ENCODE measurements at regions not wholly inside any gene's neighbourhood (a gene's known extent, or its start where the extent isn't known, plus 50 kb on each side); places are given as distances from the start of the nearest gene placed in this dataset.

GRCh38 chr5:92741906-92742305 lies 839.1 kb downstream of the NR2F1-AS1 start:
- Histone ChIP-seq H3K36me3 (ENCODE audit: insufficient read depth in 1 of 2, low read depth in 1 of 2) (no peaks in the 10 kb centered on the region), H3K4me3 (no peak overlapping the region), H3K27ac (no peak overlapping the region), H3K9me3 (no peaks in the 10 kb centered on the region), H3K4me1 (no peaks in the 10 kb centered on the region), H3K27me3 (ENCODE audit: insufficient read depth in 3 of 3, low read length in 2 of 3) (no peaks in the 10 kb centered on the region)
- no peak for DNase-seq
- TF ChIP-seq CTCF (IDR thresholded peaks at IDR 0.05): no peak
- WGBS, 3 donors: 72 to 79% (median 77%) methylated on average over 2 of the region's 2 CpGs
- no peak for ATAC-seq
- intact Hi-C loops (cut with DNase I): no loop called here

GRCh38 chr5:92734211-92734940 lies 846.6 kb downstream of the NR2F1-AS1 start:
- Histone ChIP-seq H3K27ac (no peak overlapping the region), H3K4me1 (no peaks in the 10 kb centered on the region), H3K36me3 (ENCODE audit: insufficient read depth in 1 of 2, low read depth in 1 of 2) (no peaks in the 10 kb centered on the region), H3K9me3 (no peaks in the 10 kb centered on the region), H3K27me3 (ENCODE audit: insufficient read depth in 3 of 3, low read length in 2 of 3) (no peaks in the 10 kb centered on the region), H3K4me3 (no peak overlapping the region)
- intact Hi-C loops (cut with DNase I): no loop called here
- WGBS, 3 donors: 84 to 92% (median 87%) methylated on average over 2 of the region's 2 CpGs
- DNase-seq (no peak), ATAC-seq (no peak)
- TF ChIP-seq CTCF (IDR thresholded peaks at IDR 0.05): no peak

- intact Hi-C loops (cut with DNase I): no loop called here
- no peaks in the 10 kb centered on the region for H3K9me3 ChIP-seq
- WGBS, 3 donors: 64 to 79% (median 79%) methylated on average over 1 of the region's 1 CpG
These were observed 850.5 kb downstream of the NR2F1-AS1 start for GRCh38 chr5:92730486-92730885.

GRCh38 chr5:92729088-92729487 lies 851.9 kb downstream of the NR2F1-AS1 start:
- H3K36me3 ChIP-seq (ENCODE audit: insufficient read depth in 1 of 2, low read depth in 1 of 2): no peaks in the 10 kb centered on the region
- no peaks in the 10 kb centered on the region for H3K9me3 ChIP-seq
- TF ChIP-seq CTCF (IDR thresholded peaks at IDR 0.05): no peak
- no peak overlapping the region for H3K27ac ChIP-seq
- no peak for DNase-seq
- ATAC-seq: no peak
- no peak overlapping the region for H3K4me3 ChIP-seq
- no peaks in the 10 kb centered on the region for H3K4me1 ChIP-seq
- H3K27me3 ChIP-seq (ENCODE audit: insufficient read depth in 3 of 3, low read length in 2 of 3): no peaks in the 10 kb centered on the region
- 93 to 94% (median 94%) methylated on average over 5 of the region's 5 CpGs for WGBS, 3 donors
- intact Hi-C loops (cut with DNase I): no loop called here

More at GRCh38 chr5:92730486-92730885, 850.5 kb downstream of the NR2F1-AS1 start:
- Histone ChIP-seq H3K4me1 (no peaks in the 10 kb centered on the region), H3K4me3 (no peak overlapping the region), H3K36me3 (ENCODE audit: insufficient read depth in 1 of 2, low read depth in 1 of 2) (no peaks in the 10 kb centered on the region), H3K27ac (no peak overlapping the region), H3K27me3 (ENCODE audit: insufficient read depth in 3 of 3, low read length in 2 of 3) (no peaks in the 10 kb centered on the region)
- ATAC-seq (no peak), DNase-seq (no peak)
- TF ChIP-seq CTCF (IDR thresholded peaks at IDR 0.05): no peak
